ENCODE measurements at regions not wholly inside any gene's neighbourhood (a gene's known extent, or its start where the extent isn't known, plus 50 kb on each side); places are given as distances from the start of the nearest gene placed in this dataset.

DNA sequence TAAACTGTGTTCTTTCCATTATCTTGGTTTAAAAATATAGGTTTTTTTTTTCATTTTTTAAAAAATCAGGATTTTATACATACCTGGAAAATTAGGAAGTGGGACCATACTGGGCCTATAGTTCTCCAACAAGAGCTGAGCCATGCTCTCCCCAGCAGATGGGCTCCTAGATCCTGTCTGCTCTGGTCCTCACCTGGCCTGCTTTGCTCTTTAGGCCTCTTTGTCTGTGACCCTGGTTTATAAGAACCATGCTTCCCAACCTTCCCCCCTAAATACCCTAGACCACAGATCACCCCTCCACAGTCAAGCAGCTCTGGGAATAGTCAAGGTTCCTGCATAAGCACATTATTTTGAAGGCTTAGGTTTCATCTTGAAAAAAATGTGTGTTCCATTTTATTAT lies 185.0 kb upstream of the TSHZ3 start:
- TF ChIP-seq, protein P1, sequence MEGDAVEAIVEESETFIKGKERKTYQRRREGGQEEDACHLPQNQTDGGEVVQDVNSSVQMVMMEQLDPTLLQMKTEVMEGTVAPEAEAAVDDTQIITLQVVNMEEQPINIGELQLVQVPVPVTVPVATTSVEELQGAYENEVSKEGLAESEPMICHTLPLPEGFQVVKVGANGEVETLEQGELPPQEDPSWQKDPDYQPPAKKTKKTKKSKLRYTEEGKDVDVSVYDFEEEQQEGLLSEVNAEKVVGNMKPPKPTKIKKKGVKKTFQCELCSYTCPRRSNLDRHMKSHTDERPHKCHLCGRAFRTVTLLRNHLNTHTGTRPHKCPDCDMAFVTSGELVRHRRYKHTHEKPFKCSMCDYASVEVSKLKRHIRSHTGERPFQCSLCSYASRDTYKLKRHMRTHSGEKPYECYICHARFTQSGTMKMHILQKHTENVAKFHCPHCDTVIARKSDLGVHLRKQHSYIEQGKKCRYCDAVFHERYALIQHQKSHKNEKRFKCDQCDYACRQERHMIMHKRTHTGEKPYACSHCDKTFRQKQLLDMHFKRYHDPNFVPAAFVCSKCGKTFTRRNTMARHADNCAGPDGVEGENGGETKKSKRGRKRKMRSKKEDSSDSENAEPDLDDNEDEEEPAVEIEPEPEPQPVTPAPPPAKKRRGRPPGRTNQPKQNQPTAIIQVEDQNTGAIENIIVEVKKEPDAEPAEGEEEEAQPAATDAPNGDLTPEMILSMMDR (conservative IDR thresholded peaks at IDR 0.05; ENCODE audit: low read length): no peak
- TF ChIP-seq EZH2phosphoT487 (IDR thresholded peaks at IDR 0.05; ENCODE audit: borderline replicate concordance, low read depth, low read length): no peak
